Left lung (tissue), 4 donors: ENCODE measurements at regions not wholly inside any gene's neighbourhood (a gene's known extent, or its start where the extent isn't known, plus 50 kb on each side); places are given as distances from the start of the nearest gene placed in this dataset.

Experiments used
- ATAC-seq: fragments of 200-7000 bp; cut with Tn5 transposase; one replicate; pipeline ENCODE4 v1.9.1; 2020; ENCODE audit warnings: moderate library complexity
- DNase-seq, 4 donors: peaks; one replicate each; pipeline ENCODE4 v3.0.0-alpha.2; 2013 to 2020
- H3K27ac ChIP-seq, 2 donors: fragments of 200-600 bp; sonication (generic) in 1 of 2; one replicate each; pipeline versions ENCODE4 v1.5.0 to v1.8.0; 2020 to 2021
- H3K27me3 ChIP-seq, 2 donors: fragments of 200-600 bp; sonication (generic) in 1 of 2; one replicate each; pipeline versions ENCODE4 v1.5.0 to v1.8.0; 2020 to 2021
- H3K36me3 ChIP-seq, 2 donors: fragments of 200-600 bp; sonication (generic) in 1 of 2; one replicate each; pipeline versions ENCODE4 v1.5.0 to v1.8.0; 2020 to 2021
- H3K4me1 ChIP-seq, 2 donors: fragments of 200-600 bp; one replicate each; pipeline ENCODE4 v1.8.0; 2021
- H3K4me3 ChIP-seq, 2 donors: fragments of 200-600 bp; sonication (generic) in 1 of 2; one replicate each; pipeline versions ENCODE4 v1.5.0 to v1.8.0; 2020 to 2021; ENCODE audit warnings: mild to moderate bottlenecking in 1 of 2
- H3K9me3 ChIP-seq, 2 donors: fragments of 200-600 bp; sonication (generic) in 1 of 2; one replicate each; pipeline versions ENCODE4 v1.5.0 to v1.8.0; 2020 to 2021
- intact Hi-C, 2 donors: fragments of 100-400 bp; cut with DNase I; formaldehyde crosslinking; loops; one replicate each; pipeline versions ENCODE4 v1.11.2 to v1.14.2; 2022
- TF ChIP-seq, protein P1 (sequence below), 2 donors: fragments of 200-600 bp; sonication (generic) in 1 of 2; IDR thresholded peaks; one replicate each; pipeline versions ENCODE4 v1.5.0 to v1.8.0; 2021; ENCODE audit warnings: antibody characterized with exemption in 2 of 2
- donor health status: DM: no; HTN: yes; CAD: no.
- donor health status: DM: no; HTN: no; CAD: no.

DNA sequence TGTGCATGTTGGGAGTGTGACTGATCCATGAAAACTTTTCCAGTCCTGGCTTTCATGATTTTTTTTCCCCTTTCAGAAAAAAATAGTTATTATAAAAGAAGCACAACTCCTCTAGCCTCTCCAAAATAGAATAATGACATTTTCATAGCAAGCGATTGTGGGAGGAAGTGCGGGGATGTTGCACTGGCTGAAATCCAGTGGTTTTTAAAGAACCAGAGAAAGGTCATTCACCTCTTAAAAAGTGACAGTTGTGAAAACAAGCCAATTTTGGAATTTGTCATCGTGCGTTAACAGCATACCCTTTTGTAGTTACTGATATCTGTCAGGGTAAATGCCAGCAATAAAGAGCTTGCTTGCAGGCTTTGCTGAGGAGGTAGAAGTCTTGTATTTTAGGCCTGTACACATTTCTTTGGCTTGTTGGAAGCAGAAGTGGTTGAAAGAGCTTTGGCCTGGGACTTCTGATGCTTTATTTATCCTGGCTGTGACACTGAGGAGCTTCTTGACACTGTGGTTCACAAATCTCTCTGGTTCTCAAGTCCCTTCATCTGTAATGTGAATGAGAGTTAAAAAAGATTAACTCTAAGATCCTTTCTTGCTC is 545.9 kb downstream of the REEP3 start:
- TF ChIP-seq, protein P1, sequence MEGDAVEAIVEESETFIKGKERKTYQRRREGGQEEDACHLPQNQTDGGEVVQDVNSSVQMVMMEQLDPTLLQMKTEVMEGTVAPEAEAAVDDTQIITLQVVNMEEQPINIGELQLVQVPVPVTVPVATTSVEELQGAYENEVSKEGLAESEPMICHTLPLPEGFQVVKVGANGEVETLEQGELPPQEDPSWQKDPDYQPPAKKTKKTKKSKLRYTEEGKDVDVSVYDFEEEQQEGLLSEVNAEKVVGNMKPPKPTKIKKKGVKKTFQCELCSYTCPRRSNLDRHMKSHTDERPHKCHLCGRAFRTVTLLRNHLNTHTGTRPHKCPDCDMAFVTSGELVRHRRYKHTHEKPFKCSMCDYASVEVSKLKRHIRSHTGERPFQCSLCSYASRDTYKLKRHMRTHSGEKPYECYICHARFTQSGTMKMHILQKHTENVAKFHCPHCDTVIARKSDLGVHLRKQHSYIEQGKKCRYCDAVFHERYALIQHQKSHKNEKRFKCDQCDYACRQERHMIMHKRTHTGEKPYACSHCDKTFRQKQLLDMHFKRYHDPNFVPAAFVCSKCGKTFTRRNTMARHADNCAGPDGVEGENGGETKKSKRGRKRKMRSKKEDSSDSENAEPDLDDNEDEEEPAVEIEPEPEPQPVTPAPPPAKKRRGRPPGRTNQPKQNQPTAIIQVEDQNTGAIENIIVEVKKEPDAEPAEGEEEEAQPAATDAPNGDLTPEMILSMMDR (IDR thresholded peaks at IDR 0.05), result no peak
- Histone ChIP-seq H3K27me3 (no peaks in the 10 kb centered on the region), H3K27ac (no peak overlapping the region), H3K9me3 (no peaks in the 10 kb centered on the region), H3K36me3 (no peaks in the 10 kb centered on the region), H3K4me3 (no peak overlapping the region), H3K4me1 (peaks cover 0 to 4% of the 10 kb centered on the region in 2 donors)
- intact Hi-C loops, result no loop called here
- DNase-seq, result peak in 1 of 4 donors; percentile 5
- ATAC-seq, result no peak

DNA sequence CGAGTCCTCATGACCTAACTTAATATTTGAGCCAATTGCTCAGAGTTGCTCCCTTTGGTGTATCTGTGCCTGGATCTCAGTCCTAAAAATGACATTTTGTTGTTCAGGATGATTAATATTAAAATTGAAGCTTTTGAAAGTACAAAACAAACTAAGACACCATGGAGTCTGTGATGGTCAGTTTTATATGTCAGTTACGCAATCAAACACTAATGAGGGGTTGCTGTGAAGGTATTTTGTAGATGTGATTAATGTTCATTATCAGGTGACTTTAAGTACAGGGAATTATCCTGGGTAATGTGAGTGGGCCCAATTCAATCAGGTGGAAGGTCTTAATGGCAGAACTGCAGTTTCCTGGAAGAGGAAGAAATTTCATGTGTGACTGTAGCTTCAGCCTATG is 546.7 kb downstream of the REEP3 start:
- TF ChIP-seq, protein P1 (IDR thresholded peaks at IDR 0.05), result no peak
- intact Hi-C loops, result no loop called here
- Histone ChIP-seq H3K27me3 (no peaks in the 10 kb centered on the region), H3K4me3 (no peak overlapping the region), H3K4me1 (peaks cover 0 to 4% of the 10 kb centered on the region in 2 donors), H3K36me3 (no peaks in the 10 kb centered on the region), H3K27ac (no peak overlapping the region), H3K9me3 (no peaks in the 10 kb centered on the region)
- DNase-seq, result no peak
- no peak for ATAC-seq

DNA sequence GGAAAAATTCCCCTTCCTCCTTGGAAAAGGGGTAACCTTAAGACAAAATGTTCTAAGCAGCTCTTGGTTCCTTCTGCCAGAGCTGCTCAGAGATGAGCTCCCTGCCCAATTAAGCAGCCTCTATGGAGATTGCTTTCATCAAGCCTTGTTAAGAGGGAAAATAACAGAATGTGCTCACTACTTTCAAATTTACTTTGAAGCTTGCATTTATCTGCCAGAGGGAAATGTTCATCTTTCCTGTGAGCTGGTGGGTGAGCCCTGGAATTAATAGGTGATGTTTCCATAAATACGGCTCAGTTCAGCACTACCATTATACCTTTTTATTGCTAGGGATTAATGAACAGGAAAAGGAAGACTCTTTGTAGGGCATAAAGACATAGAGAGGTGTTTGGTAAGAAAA is 549.0 kb downstream of the REEP3 start:
- no peaks in the 10 kb centered on the region for H3K9me3 ChIP-seq
- H3K27ac ChIP-seq, result no peak overlapping the region
- H3K4me3 ChIP-seq, result no peak overlapping the region
- TF ChIP-seq, protein P1 (IDR thresholded peaks at IDR 0.05), result no peak
- peaks cover 0 to 4% of the 10 kb centered on the region in 2 donors for H3K4me1 ChIP-seq
- no peaks in the 10 kb centered on the region for H3K36me3 ChIP-seq
- DNase-seq (no peak), ATAC-seq (no peak)
- H3K27me3 ChIP-seq, result no peaks in the 10 kb centered on the region
- intact Hi-C loops, result no loop called here

DNA sequence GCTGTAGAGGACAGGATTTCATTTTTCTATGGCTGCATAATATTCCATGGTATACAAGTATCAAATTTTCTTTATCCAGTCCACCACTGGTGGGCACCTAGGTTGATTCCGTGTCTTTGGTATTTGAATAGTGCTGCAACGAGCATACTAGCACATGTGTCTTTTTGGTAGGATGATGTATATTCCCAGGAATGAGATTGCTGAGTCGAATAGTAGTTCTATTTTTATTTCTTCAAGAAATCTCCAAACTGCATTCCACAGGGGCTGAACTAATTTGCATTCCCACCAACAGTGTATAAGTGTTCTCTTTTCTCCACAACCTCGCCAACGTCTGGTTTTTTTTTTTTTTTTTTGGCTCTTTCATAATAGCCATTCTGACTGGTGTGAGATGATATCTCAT is 550.0 kb downstream of the REEP3 start:
- no peaks in the 10 kb centered on the region for H3K27me3 ChIP-seq
- ATAC-seq (peak; percentile 41), DNase-seq (no peak)
- H3K4me1 ChIP-seq, result peaks cover 0 to 4% of the 10 kb centered on the region in 2 donors
- no peak overlapping the region for H3K27ac ChIP-seq
- TF ChIP-seq, protein P1 (IDR thresholded peaks at IDR 0.05), result no peak
- H3K4me3 ChIP-seq, result no peak overlapping the region
- intact Hi-C loops, result no loop called here
- no peaks in the 10 kb centered on the region for H3K36me3 ChIP-seq
- no peaks in the 10 kb centered on the region for H3K9me3 ChIP-seq

DNA sequence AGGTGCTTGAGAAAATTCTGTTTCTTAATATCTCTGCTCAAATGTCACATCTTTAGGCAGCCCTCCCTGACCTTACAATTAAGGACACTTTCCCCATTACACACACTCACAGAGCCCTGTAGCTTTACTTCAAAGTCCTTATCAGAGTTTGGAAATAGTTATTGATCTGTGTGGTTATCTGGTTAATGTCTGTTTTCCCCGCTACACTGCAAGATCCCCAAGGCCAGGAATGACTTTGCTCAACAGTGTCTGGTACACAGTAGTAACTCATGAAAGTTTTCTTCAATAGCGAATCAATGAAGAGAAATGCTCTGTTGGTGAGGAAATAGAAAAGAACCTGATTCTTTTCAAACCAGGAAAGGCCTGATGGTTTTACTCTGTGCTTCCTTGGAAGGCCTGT is 554.4 kb downstream of the REEP3 start:
- Histone ChIP-seq H3K36me3 (no peaks in the 10 kb centered on the region), H3K27ac (no peak overlapping the region), H3K4me3 (no peak overlapping the region), H3K4me1 (no peaks in the 10 kb centered on the region), H3K9me3 (no peaks in the 10 kb centered on the region), H3K27me3 (no peaks in the 10 kb centered on the region)
- no peak for DNase-seq
- TF ChIP-seq, protein P1 (IDR thresholded peaks at IDR 0.05), result no peak
- no peak for ATAC-seq
- intact Hi-C loops, result no loop called here
